Coronary artery (tissue), 2 donors: ENCODE measurements at regions not wholly inside any gene's neighbourhood (a gene's known extent, or its start where the extent isn't known, plus 50 kb on each side); places are given as distances from the start of the nearest gene placed in this dataset.

Experiments
- DNase-seq: peaks from one replicate; pipeline ENCODE4 v3.0.0-alpha.2; 2017; ENCODE audit warnings: low spot score
- H3K27ac ChIP-seq, 2 donors: fragments of 200-600 bp; sonication (generic); one replicate each; pipeline ENCODE4 v1.5.1; 2016 to 2019
- H3K4me3 ChIP-seq: fragments of 200-600 bp; sonication (generic); 2 replicates; pipeline ENCODE4 v1.5.1; 2016; ENCODE audit warnings: mild to moderate bottlenecking, moderate library complexity
- CTCF ChIP-seq: fragments of 200-600 bp; sonication (generic); IDR thresholded peaks from one replicate; pipeline ENCODE4 v1.5.1; 2019; ENCODE audit warnings: antibody characterized with exemption

GRCh38 chr16:72278301-72278700 is 106.3 kb upstream of the PMFBP1 start:
- no peak for TF ChIP-seq CTCF
- H3K27ac ChIP-seq: no peak overlapping the region
- DNase-seq: no peak
- H3K4me3 ChIP-seq: no peak overlapping the region

GRCh38 chr16:72277749-72278148 is 105.8 kb upstream of the PMFBP1 start:
- Histone ChIP-seq H3K27ac (no peak overlapping the region), H3K4me3 (no peak overlapping the region)
- DNase-seq: no peak
- TF ChIP-seq CTCF: no peak

GRCh38 chr16:72271699-72272240 is 99.8 kb upstream of the PMFBP1 start:
- Histone ChIP-seq H3K27ac (no peak overlapping the region), H3K4me3 (no peak overlapping the region)
- no peak for TF ChIP-seq CTCF
- no peak for DNase-seq

GRCh38 chr16:72270531-72270930 is 98.6 kb upstream of the PMFBP1 start:
- TF ChIP-seq CTCF: no peak
- DNase-seq: no peak
- no peak overlapping the region for H3K4me3 ChIP-seq
- H3K27ac ChIP-seq: no peak overlapping the region

- Histone ChIP-seq H3K4me3 (no peak overlapping the region), H3K27ac (no peak overlapping the region)
- DNase-seq: no peak
- no peak for TF ChIP-seq CTCF
Observed at GRCh38 chr16:72266836-72267235, 94.9 kb upstream of the PMFBP1 start.

GRCh38 chr16:72264771-72265170 is 92.8 kb upstream of the PMFBP1 start:
- H3K27ac ChIP-seq: no peak overlapping the region
- TF ChIP-seq CTCF: no peak
- no peak for DNase-seq
- H3K4me3 ChIP-seq: no peak overlapping the region

- no peak overlapping the region for H3K4me3 ChIP-seq
- no peak overlapping the region for H3K27ac ChIP-seq
- no peak for TF ChIP-seq CTCF
- no peak for DNase-seq
Observed at GRCh38 chr16:72262711-72263110, 90.8 kb upstream of the PMFBP1 start.
